Ishikawa (cell line): ENCODE measurements at regions not wholly inside any gene's neighbourhood (a gene's known extent, or its start where the extent isn't known, plus 50 kb on each side); places are given as distances from the start of the nearest gene placed in this dataset.

Experiments
- CEBPB ChIP-seq: IDR thresholded peaks from 2 replicates; pipeline ENCODE4 v1.6.1; 2012
- EP300 ChIP-seq: IDR thresholded peaks from 2 replicates; pipeline ENCODE4 v1.6.1; 2012; ENCODE audit warnings: borderline replicate concordance
- MAX ChIP-seq: IDR thresholded peaks from 2 replicates; pipeline ENCODE4 v1.6.1; 2012
- RAD21 ChIP-seq: IDR thresholded peaks from 2 replicates; pipeline ENCODE4 v1.6.1; 2012; ENCODE audit warnings: low read depth
- TAF1 ChIP-seq: IDR thresholded peaks from 2 replicates; pipeline ENCODE4 v1.6.1; 2012; ENCODE audit warnings: low read depth, mild to moderate bottlenecking
- TCF12 ChIP-seq: IDR thresholded peaks from 2 replicates; pipeline ENCODE4 v1.6.1; 2012; ENCODE audit warnings: low read depth

- TF ChIP-seq MAX (no peak), EP300 (no peak), TAF1 (no peak), RAD21 (no peak), TCF12 (no peak), CEBPB (no peak)
Measured at GRCh38 chr3:59137415-59137814, 87.6 kb upstream of the CFAP20DC start.
